ENCODE measurements at regions not wholly inside any gene's neighbourhood (a gene's known extent, or its start where the extent isn't known, plus 50 kb on each side); places are given as distances from the start of the nearest gene placed in this dataset.
A peak's percentile ranks its signal among the peaks of the same experiment; 100 is the strongest.
"Not testable (repeated sequence)": the region's sequence is repeated elsewhere in the genome, so short reads cannot be mapped to it uniquely, and the experiment has no call there.

DNA sequence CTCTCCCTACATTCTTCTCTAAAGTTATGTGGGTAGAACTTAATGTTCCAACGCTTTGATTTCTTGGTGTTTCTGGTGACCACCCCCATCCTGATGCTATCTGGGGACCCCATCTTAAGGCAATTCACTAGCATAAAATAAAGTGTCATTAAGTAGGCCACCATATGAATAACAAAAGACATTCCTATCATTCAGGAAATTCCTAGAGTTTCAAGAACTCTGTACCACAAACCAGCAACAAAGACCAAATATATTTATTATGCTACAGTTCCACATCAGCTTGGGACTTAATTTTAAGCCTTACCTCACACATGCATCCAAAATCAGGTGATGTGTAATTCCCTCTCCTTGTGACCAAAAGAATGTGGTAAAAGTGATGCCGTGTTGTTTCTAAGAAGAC, 254.6 kb upstream of the LRRC4C start:
- Histone ChIP-seq H3K36me3 (ENCODE audit: insufficient read depth, low read length) (no peaks in the 10 kb centered on the region), H3K9me3 (ENCODE audit: control insufficient read depth in 1 of 2, low read length in 2 of 2) (no peaks in the 10 kb centered on the region), H3K27me3 (ENCODE audit: insufficient read depth, low read length) (no peaks in the 10 kb centered on the region), H3K4me3 (ENCODE audit: low read length in 2 of 2) (no peak overlapping the region), H3K4me1 (ENCODE audit: insufficient read depth, low read length) (no peaks in the 10 kb centered on the region), H3K27ac (ENCODE audit: low read depth, low read length) (no peak overlapping the region)
- no peak for DNase-seq
- Mint-ChIP-seq H3K27me3 (no peaks in the 10 kb centered on the region), H3K4me1 (no peaks in the 10 kb centered on the region), H3K9me3 (peaks cover 2 to 27% (median 14%) of the 10 kb centered on the region in 8 donors), H3K4me3 (no peak overlapping the region), H3K27ac (no peak overlapping the region), H3K36me3 (no peaks in the 10 kb centered on the region)
- ChIA-PET CTCF (ENCODE audit: partially characterized antibody) (no interaction called here), POLR2A (ENCODE audit: partially characterized antibody) (no interaction called here)
- intact Hi-C loops (cut with micrococcal nuclease), result no loop called here

DNA sequence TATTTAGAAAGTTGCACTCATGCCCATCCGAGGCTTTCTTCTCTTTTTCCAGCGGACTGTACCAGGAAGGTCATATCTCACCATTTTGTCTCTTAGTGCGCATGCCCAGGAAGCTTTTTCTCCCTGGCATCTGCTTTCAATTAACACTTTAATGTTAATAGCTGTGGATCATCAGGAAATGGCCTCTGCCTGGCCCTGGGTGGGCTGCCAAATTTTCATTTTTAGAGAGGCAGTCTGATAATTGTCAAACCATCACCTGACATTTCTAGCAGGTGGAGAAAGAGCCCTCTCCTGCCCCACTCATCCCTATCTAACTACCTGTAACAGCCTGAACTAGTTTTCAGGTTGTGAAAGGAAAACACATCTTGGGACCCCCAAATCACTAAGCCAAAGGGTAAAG, 257.4 kb upstream of the LRRC4C start:
- no peak overlapping the region for H3K27ac Mint-ChIP-seq
- H3K9me3 Mint-ChIP-seq, result peaks cover 2 to 36% (median 15%) of the 10 kb centered on the region in 8 donors
- Histone ChIP-seq H3K36me3 (ENCODE audit: insufficient read depth, low read length) (no peaks in the 10 kb centered on the region), H3K27ac (ENCODE audit: low read depth, low read length) (no peak overlapping the region), H3K27me3 (ENCODE audit: insufficient read depth, low read length) (no peaks in the 10 kb centered on the region), H3K9me3 (ENCODE audit: control insufficient read depth in 1 of 2, low read length in 2 of 2) (no peaks in the 10 kb centered on the region), H3K4me1 (ENCODE audit: insufficient read depth, low read length) (no peaks in the 10 kb centered on the region), H3K4me3 (ENCODE audit: low read length in 2 of 2) (no peak overlapping the region)
- CTCF ChIA-PET (ENCODE audit: partially characterized antibody), result no interaction called here
- no peaks in the 10 kb centered on the region for H3K4me1 Mint-ChIP-seq
- POLR2A ChIA-PET (ENCODE audit: partially characterized antibody), result no interaction called here
- H3K27me3 Mint-ChIP-seq, result no peaks in the 10 kb centered on the region
- intact Hi-C loops (cut with micrococcal nuclease), result no loop called here
- no peak for DNase-seq
- no peak overlapping the region for H3K4me3 Mint-ChIP-seq
- no peaks in the 10 kb centered on the region for H3K36me3 Mint-ChIP-seq

DNA sequence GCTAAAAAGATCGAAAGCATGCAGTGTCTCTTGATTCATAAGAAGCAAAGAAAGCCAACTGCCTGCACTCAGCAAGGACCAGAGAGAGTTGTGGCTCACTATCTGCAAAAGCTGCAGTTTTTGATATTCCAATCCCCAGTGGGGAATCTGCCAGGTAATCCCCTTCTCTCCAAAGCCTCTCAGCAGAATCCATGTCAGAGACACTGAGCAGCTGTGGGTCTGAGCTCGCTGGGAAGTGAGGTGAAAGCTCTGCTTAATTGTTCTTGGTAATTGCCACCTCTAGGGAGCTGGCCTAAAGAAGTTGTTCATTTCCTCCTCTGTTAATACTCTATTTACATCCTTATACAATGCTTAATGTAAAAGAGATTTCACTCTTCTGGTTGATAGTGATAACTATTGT, 261.3 kb upstream of the LRRC4C start:
- H3K9me3 Mint-ChIP-seq, result peaks cover 3 to 46% (median 22%) of the 10 kb centered on the region in 8 donors

DNA sequence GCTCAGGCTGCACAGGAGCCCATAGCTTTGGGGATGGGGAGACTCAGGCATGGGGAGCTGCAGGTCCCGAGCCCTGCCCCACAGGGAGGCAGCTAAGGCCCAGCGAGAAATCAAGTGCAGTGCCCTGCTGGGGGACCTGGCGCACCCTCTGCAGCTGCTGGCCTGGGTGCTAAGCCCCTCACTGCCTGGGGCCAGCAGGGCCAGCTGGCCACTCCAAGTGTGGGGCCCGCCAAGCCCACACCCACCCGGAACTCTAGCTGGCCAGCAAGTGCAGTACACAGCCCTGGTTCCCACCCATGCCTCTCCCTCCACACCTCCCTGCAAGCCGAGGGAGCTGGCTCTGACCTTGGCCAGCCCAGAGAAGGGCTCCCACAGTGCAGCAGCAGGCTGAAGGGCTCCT, 268.7 kb upstream of the LRRC4C start:
- H3K4me3 ChIP-seq (ENCODE audit: low read length in 2 of 2); H3K4me3 Mint-ChIP-seq; CTCF ChIA-PET (ENCODE audit: partially characterized antibody); H3K27me3 Mint-ChIP-seq; H3K27me3 ChIP-seq (ENCODE audit: insufficient read depth, low read length); H3K27ac ChIP-seq (ENCODE audit: low read depth, low read length); H3K36me3 ChIP-seq (ENCODE audit: insufficient read depth, low read length); H3K4me1 ChIP-seq (ENCODE audit: insufficient read depth, low read length); H3K36me3 Mint-ChIP-seq; H3K9me3 ChIP-seq (ENCODE audit: control insufficient read depth in 1 of 2, low read length in 2 of 2); H3K27ac Mint-ChIP-seq; H3K4me1 Mint-ChIP-seq; intact Hi-C loops (cut with micrococcal nuclease); POLR2A ChIA-PET (ENCODE audit: partially characterized antibody): not testable (repeated sequence)
- peaks cover 8 to 40% (median 20%) of the 10 kb centered on the region in 8 donors for H3K9me3 Mint-ChIP-seq
- DNase-seq, result peak in 1 of 5 donors; percentile 41

More for the DNA sequence above, 261.3 kb upstream of the LRRC4C start:
- no peak overlapping the region for H3K27ac Mint-ChIP-seq
- Histone ChIP-seq H3K4me1 (ENCODE audit: insufficient read depth, low read length) (no peaks in the 10 kb centered on the region), H3K36me3 (ENCODE audit: insufficient read depth, low read length) (no peaks in the 10 kb centered on the region), H3K4me3 (ENCODE audit: low read length in 2 of 2) (no peak overlapping the region), H3K27me3 (ENCODE audit: insufficient read depth, low read length) (no peaks in the 10 kb centered on the region), H3K27ac (ENCODE audit: low read depth, low read length) (no peak overlapping the region), H3K9me3 (ENCODE audit: control insufficient read depth in 1 of 2, low read length in 2 of 2) (no peaks in the 10 kb centered on the region)
- no peaks in the 10 kb centered on the region for H3K4me1 Mint-ChIP-seq
- POLR2A ChIA-PET (ENCODE audit: partially characterized antibody), result no interaction called here
- CTCF ChIA-PET (ENCODE audit: partially characterized antibody), result no interaction called here
- intact Hi-C loops (cut with micrococcal nuclease), result no loop called here
- no peak for DNase-seq
- H3K4me3 Mint-ChIP-seq, result no peak overlapping the region
- H3K36me3 Mint-ChIP-seq, result no peaks in the 10 kb centered on the region
- H3K27me3 Mint-ChIP-seq, result no peaks in the 10 kb centered on the region

DNA sequence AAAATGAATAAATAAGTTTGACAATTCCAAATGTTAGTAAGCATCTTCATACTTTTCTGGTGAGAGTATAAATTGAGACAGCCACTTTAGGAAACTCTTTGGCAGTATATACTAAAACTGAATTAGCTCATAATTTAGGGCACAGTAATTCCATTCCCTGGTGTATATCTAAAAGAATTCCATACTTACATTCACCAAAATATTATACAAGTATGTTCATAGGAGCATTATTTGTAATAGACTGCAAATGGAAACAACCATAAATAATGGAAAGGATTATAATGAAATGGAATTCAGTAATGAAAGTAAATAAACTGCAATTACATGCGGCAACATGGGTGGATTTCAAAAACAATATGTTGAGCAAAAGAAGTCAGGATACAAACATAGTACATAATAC, 315.8 kb upstream of the LRRC4C start:
- no peak for DNase-seq
- H3K4me3 Mint-ChIP-seq, result no peak overlapping the region
- ChIA-PET POLR2A (ENCODE audit: partially characterized antibody) (no interaction called here), CTCF (ENCODE audit: partially characterized antibody) (no interaction called here)
- H3K36me3 Mint-ChIP-seq, result no peaks in the 10 kb centered on the region
- intact Hi-C loops (cut with micrococcal nuclease), result no loop called here
- H3K4me1 ChIP-seq (ENCODE audit: insufficient read depth, low read length), result no peaks in the 10 kb centered on the region
- no peaks in the 10 kb centered on the region for H3K36me3 ChIP-seq (ENCODE audit: insufficient read depth, low read length)
- no peaks in the 10 kb centered on the region for H3K4me1 Mint-ChIP-seq
- no peaks in the 10 kb centered on the region for H3K27me3 Mint-ChIP-seq
- peaks cover 6 to 51% (median 22%) of the 10 kb centered on the region in 8 donors for H3K9me3 Mint-ChIP-seq
- H3K4me3 ChIP-seq (ENCODE audit: low read length in 2 of 2), result no peak overlapping the region
- no peak overlapping the region for H3K27ac ChIP-seq (ENCODE audit: low read depth, low read length)
- H3K9me3 ChIP-seq (ENCODE audit: control insufficient read depth in 1 of 2, low read length in 2 of 2), result no peaks in the 10 kb centered on the region
- no peak overlapping the region for H3K27ac Mint-ChIP-seq
- H3K27me3 ChIP-seq (ENCODE audit: insufficient read depth, low read length), result no peaks in the 10 kb centered on the region

DNA sequence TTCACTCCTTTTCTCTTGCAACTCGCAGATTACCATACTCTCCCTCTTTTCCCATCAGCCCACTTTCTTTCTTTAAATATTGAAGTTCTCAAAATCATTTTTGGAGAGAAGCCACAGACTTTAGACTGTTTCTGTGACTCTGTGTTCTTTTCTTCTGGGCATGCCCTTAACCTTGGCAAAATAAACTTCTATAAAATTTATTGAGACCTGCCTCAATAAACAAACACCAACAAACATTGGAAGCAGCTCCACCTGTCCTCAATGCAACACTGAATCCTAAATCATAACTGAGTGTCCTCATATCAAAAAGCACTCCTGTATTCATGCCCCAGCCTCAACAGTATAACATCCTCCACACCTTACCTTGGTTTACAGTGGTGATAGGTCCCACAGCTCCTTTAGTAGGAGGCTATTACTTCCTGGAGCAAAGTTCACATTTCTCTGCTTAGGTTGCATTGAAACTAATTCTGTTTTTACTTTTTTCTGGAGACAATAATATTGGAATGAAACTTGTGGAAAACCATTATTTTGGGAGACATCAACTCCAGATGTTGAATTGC, 320.0 kb upstream of the LRRC4C start:
- H3K27ac ChIP-seq (ENCODE audit: low read depth, low read length), result no peak overlapping the region
- ChIA-PET CTCF (ENCODE audit: partially characterized antibody) (no interaction called here), POLR2A (ENCODE audit: partially characterized antibody) (no interaction called here)
- no peaks in the 10 kb centered on the region for H3K36me3 ChIP-seq (ENCODE audit: insufficient read depth, low read length)
- H3K4me3 ChIP-seq (ENCODE audit: low read length in 2 of 2), result no peak overlapping the region
- Mint-ChIP-seq H3K4me1 (no peaks in the 10 kb centered on the region), H3K27me3 (no peaks in the 10 kb centered on the region), H3K36me3 (no peaks in the 10 kb centered on the region), H3K9me3 (peaks cover 2 to 41% (median 21%) of the 10 kb centered on the region in 8 donors), H3K4me3 (no peak overlapping the region), H3K27ac (no peak overlapping the region)
- no peaks in the 10 kb centered on the region for H3K27me3 ChIP-seq (ENCODE audit: insufficient read depth, low read length)
- DNase-seq, result no peak
- no peaks in the 10 kb centered on the region for H3K9me3 ChIP-seq (ENCODE audit: control insufficient read depth in 1 of 2, low read length in 2 of 2)
- intact Hi-C loops (cut with micrococcal nuclease), result no loop called here
- no peaks in the 10 kb centered on the region for H3K4me1 ChIP-seq (ENCODE audit: insufficient read depth, low read length)

DNA sequence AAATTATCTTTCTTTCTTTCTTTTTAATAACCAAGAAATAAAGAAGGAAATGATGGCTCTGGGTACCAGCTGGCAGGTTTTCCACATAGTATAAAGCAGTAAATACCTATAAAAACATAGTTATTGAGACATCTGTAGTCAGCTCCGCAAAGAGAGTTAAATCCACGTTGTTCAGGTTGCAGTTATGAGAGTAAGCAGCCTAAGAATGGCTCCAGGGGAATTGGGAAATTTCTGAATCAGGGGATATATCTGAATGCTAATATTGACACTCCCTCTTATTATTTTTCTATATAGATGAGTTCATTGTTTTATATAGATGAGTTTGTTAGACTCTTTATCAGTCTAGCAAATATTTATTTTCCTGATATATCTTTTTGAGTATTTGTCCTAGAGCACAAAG, 322.0 kb upstream of the LRRC4C start:
- peaks cover 2 to 37% (median 23%) of the 10 kb centered on the region in 8 donors for H3K9me3 Mint-ChIP-seq
- intact Hi-C loops (cut with micrococcal nuclease), result no loop called here

More for the DNA sequence above, 322.0 kb upstream of the LRRC4C start:
- no peaks in the 10 kb centered on the region for H3K27me3 Mint-ChIP-seq
- H3K36me3 Mint-ChIP-seq, result no peaks in the 10 kb centered on the region
- H3K36me3 ChIP-seq (ENCODE audit: insufficient read depth, low read length), result no peaks in the 10 kb centered on the region
- POLR2A ChIA-PET (ENCODE audit: partially characterized antibody), result no interaction called here
- H3K27ac Mint-ChIP-seq, result no peak overlapping the region
- H3K4me1 ChIP-seq (ENCODE audit: insufficient read depth, low read length), result no peaks in the 10 kb centered on the region
- H3K27me3 ChIP-seq (ENCODE audit: insufficient read depth, low read length), result no peaks in the 10 kb centered on the region
- H3K4me3 ChIP-seq (ENCODE audit: low read length in 2 of 2), result no peak overlapping the region
- no peak overlapping the region for H3K27ac ChIP-seq (ENCODE audit: low read depth, low read length)
- DNase-seq, result no peak
- no peak overlapping the region for H3K4me3 Mint-ChIP-seq
- no peaks in the 10 kb centered on the region for H3K9me3 ChIP-seq (ENCODE audit: control insufficient read depth in 1 of 2, low read length in 2 of 2)
- CTCF ChIA-PET (ENCODE audit: partially characterized antibody), result no interaction called here
- H3K4me1 Mint-ChIP-seq, result no peaks in the 10 kb centered on the region
